A673 (cell line): ENCODE measurements at regions not wholly inside any gene's neighbourhood (a gene's known extent, or its start where the extent isn't known, plus 50 kb on each side); places are given as distances from the start of the nearest gene placed in this dataset.

Experiments used
- BruUV-seq: library from RNA; stranded (reverse); fragments of 400-500 nt; replicated peaks from 2 replicates; lab custom pipeline; 2021; lab: Mats Ljungman, UMichigan
- CTCF ChIA-PET: fragments of 300-600 bp; sonication (Branson Sonifier 250); formaldehyde crosslinking; loops from one replicate; lab custom pipeline; 2022; ENCODE audit warnings: antibody characterized with exemption; lab: Charles Lee
- POLR2A ChIA-PET: fragments of 300-600 bp; sonication (Branson Sonifier 250); formaldehyde crosslinking; loops from one replicate; lab custom pipeline; 2022; ENCODE audit warnings: antibody characterized with exemption; ENCODE audit not compliant: low non-redundant PET; lab: Charles Lee
- DNase-seq: peaks from one replicate; pipeline ENCODE4 v3.0.0-alpha.2; 2015; ENCODE audit warnings: low spot score
- H3K27ac ChIP-seq: fragments of 200-600 bp; sonication (generic); 2 replicates; pipeline ENCODE4 v1.5.1; 2016; ENCODE audit warnings: mixed run types, low read depth, mild to moderate bottlenecking, mixed read lengths, antibody characterized with exemption, low read length; ENCODE audit not compliant: poor library complexity, severe bottlenecking
- H3K27me3 ChIP-seq: fragments of 200-600 bp; sonication (generic); replicated peaks from 2 replicates; pipeline ENCODE4 v1.6.1; 2017; ENCODE audit warnings: mixed run types, low read depth, mild to moderate bottlenecking, mixed read lengths, antibody characterized with exemption, low read length; ENCODE audit not compliant: insufficient read depth, poor library complexity
- H3K36me3 ChIP-seq: fragments of 200-600 bp; sonication (generic); 2 replicates; pipeline ENCODE4 v1.6.1; 2016; ENCODE audit warnings: mixed run types, mild to moderate bottlenecking, mixed read lengths, antibody characterized with exemption, low read length; ENCODE audit not compliant: insufficient read depth, poor library complexity, severe bottlenecking
- H3K4me1 ChIP-seq: fragments of 200-600 bp; sonication (generic); 2 replicates; pipeline ENCODE4 v1.6.1; 2017; ENCODE audit warnings: mixed run types, mild to moderate bottlenecking, mixed read lengths, antibody characterized with exemption, low read length; ENCODE audit not compliant: insufficient read depth, poor library complexity, severe bottlenecking
- H3K4me3 ChIP-seq: fragments of 200-600 bp; sonication (generic); 2 replicates; pipeline ENCODE4 v1.5.1; 2016; ENCODE audit warnings: low read depth, mixed run types, mild to moderate bottlenecking, mixed read lengths, low read length; ENCODE audit not compliant: poor library complexity, severe bottlenecking
- H3K9me3 ChIP-seq: fragments of 200-600 bp; sonication (generic); 2 replicates; pipeline ENCODE4 v1.6.1; 2016; ENCODE audit warnings: mixed run types, low read depth, mild to moderate bottlenecking, mixed read lengths, antibody characterized with exemption, low read length; ENCODE audit not compliant: poor library complexity, severe bottlenecking
- EZH2 ChIP-seq: fragments of 200-600 bp; sonication (generic); IDR thresholded peaks from 2 replicates; pipeline ENCODE4 v1.6.1; 2017; ENCODE audit warnings: borderline replicate concordance, low read depth, mild to moderate bottlenecking, mixed read lengths, antibody characterized with exemption, low read length; ENCODE audit not compliant: poor library complexity, severe bottlenecking
- intact Hi-C: fragments of 100-400 bp; cut with micrococcal nuclease; formaldehyde crosslinking; loops from one replicate; pipeline ENCODE4 v1.10.0; 2022; ENCODE audit not compliant: unreplicated experiment
- TF ChIP-seq, protein P1 (sequence below): fragments of 300-800, 200-600 bp; sonication (generic); conservative IDR thresholded peaks from 2 replicates; pipeline ENCODE4 v1.5.1; 2017; ENCODE audit warnings: low read depth, mild to moderate bottlenecking, antibody characterized with exemption, low read length, moderate library complexity, mixed read lengths

DNA sequence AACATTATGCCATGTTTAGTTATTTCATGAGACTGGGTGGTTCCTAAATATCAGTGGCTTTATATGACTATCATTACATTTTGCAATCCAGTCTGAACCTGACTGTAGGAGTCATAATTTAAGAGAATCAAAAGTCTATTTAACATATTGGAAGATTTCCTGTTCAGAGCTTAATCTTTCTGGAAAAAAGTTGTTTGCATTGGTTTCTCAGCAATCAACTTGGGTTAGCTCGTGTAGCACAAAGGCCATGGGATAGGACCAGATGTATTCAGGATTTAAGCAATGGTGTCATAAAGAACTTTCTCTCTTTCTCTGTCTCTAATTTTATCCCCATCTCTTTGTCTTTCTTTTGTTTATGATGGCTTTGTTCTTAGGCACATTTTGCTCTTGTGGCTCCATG lies 296.0 kb upstream of the KCNN2 start:
- BruUV-seq: no TSS peak
- no peak for DNase-seq
- no peak for TF ChIP-seq EZH2
- TF ChIP-seq, protein P1, sequence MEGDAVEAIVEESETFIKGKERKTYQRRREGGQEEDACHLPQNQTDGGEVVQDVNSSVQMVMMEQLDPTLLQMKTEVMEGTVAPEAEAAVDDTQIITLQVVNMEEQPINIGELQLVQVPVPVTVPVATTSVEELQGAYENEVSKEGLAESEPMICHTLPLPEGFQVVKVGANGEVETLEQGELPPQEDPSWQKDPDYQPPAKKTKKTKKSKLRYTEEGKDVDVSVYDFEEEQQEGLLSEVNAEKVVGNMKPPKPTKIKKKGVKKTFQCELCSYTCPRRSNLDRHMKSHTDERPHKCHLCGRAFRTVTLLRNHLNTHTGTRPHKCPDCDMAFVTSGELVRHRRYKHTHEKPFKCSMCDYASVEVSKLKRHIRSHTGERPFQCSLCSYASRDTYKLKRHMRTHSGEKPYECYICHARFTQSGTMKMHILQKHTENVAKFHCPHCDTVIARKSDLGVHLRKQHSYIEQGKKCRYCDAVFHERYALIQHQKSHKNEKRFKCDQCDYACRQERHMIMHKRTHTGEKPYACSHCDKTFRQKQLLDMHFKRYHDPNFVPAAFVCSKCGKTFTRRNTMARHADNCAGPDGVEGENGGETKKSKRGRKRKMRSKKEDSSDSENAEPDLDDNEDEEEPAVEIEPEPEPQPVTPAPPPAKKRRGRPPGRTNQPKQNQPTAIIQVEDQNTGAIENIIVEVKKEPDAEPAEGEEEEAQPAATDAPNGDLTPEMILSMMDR: no peak
- intact Hi-C loops: no loop called here
- H3K36me3 ChIP-seq: no peaks in the 10 kb centered on the region
- no peaks in the 10 kb centered on the region for H3K27me3 ChIP-seq
- no peak overlapping the region for H3K4me3 ChIP-seq
- POLR2A ChIA-PET: no interaction called here
- CTCF ChIA-PET: interaction anchor here (0.6 kb wide), 1 partner anchor 23 kb away, joined by 3 read pairs; no protein-coding TSS in a partner anchor
- no peak overlapping the region for H3K27ac ChIP-seq
- no peaks in the 10 kb centered on the region for H3K4me1 ChIP-seq
- H3K9me3 ChIP-seq: no peaks in the 10 kb centered on the region

DNA sequence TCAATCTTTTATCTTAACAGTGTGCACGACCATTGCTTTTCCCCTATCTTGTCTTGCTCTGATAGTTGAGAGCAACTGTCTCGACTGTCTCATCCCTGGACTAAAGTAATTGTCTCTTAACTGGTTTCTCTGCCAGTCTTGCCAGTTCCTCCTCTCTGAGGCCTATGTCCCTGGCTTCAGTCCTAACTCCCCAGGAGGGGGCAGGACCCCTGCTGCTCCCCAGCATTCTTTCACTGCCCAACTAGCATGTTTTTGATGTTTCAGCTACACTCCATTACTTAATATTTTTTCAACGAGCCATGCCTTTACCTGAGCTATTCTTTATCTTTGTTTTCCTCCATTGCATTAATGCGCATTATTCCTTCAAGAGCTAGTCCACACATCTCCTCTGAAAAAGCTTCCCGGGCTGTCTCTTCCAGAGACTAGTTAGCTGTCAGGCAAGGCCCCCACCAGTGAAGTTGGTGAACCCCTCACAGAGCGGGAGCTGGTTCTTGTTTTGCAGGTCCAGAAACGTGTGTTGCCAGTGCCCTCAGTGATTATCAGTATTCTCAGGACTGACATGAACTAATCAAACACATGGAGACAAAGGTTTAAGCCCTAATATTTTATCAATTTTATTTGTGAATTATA lies 291.7 kb upstream of the KCNN2 start:
- Histone ChIP-seq H3K9me3 (no peaks in the 10 kb centered on the region), H3K27me3 (no peaks in the 10 kb centered on the region), H3K4me1 (no peaks in the 10 kb centered on the region), H3K4me3 (no peak overlapping the region), H3K27ac (no peak overlapping the region), H3K36me3 (no peaks in the 10 kb centered on the region)
- no peak for DNase-seq
- no TSS peak for BruUV-seq
- CTCF ChIA-PET: no interaction called here
- no peak for TF ChIP-seq EZH2
- TF ChIP-seq, protein P1: no peak
- intact Hi-C loops: no loop called here
- POLR2A ChIA-PET: interaction anchor here (0.6 kb wide), 1 partner anchor 1127 kb away, joined by 4 read pairs; no protein-coding TSS in a partner anchor

DNA sequence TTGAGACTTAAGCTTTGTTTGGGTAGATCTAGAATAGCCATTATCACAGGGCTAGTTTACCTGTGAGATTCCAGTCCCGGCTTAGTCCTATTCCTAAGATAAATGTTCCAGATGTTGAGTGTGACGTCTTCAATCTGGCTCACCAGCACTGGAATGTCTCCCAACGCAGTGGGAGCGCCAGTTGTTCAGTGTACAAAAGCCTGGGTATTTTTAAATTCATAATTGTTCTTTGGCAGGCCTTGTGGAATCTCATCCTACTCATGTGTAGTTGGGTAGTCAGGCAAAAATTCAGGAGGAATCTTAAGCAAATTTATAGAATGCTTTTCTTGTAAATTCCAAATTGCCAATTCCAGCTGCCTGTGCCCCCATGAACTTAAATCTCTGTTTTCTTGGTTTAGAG lies 272.6 kb upstream of the KCNN2 start:
- BruUV-seq: no TSS peak
- ChIA-PET CTCF (no interaction called here), POLR2A (no interaction called here)
- TF ChIP-seq, protein P1: no peak
- TF ChIP-seq EZH2: no peak
- Histone ChIP-seq H3K27me3 (no peaks in the 10 kb centered on the region), H3K4me1 (no peaks in the 10 kb centered on the region), H3K36me3 (no peaks in the 10 kb centered on the region), H3K9me3 (peaks cover 4% of the 10 kb centered on the region), H3K27ac (no peak overlapping the region), H3K4me3 (no peak overlapping the region)
- intact Hi-C loops: no loop called here
- no peak for DNase-seq
